ENCODE measurements at regions not wholly inside any gene's neighbourhood (a gene's known extent, or its start where the extent isn't known, plus 50 kb on each side); places are given as distances from the start of the nearest gene placed in this dataset.

- Mint-ChIP-seq H3K9me3 (no peaks in the 10 kb centered on the region), H3K4me3 (no peak overlapping the region), H3K27me3 (no peaks in the 10 kb centered on the region), H3K4me1 (ENCODE audit: low read depth) (peaks cover 28% of the 10 kb centered on the region), H3K27ac (no peak overlapping the region), H3K36me3 (ENCODE audit: low read depth) (no peaks in the 10 kb centered on the region)
- Histone ChIP-seq H3K27me3 (ENCODE audit: control insufficient read depth in 1 of 2, insufficient read depth in 2 of 2, low read length in 2 of 2) (no peaks in the 10 kb centered on the region), H3K4me1 (ENCODE audit: insufficient read depth, low read length) (peaks cover 19% of the 10 kb centered on the region), H3K27ac (ENCODE audit: low read depth in 1 of 2, low read length in 2 of 2) (no peak overlapping the region), H3K9me3 (ENCODE audit: control insufficient read depth in 1 of 2, insufficient read depth in 1 of 2, low read length in 2 of 2) (no peaks in the 10 kb centered on the region), H3K4me3 (ENCODE audit: low read length) (no peak overlapping the region), H3K36me3 (ENCODE audit: insufficient read depth, low read length) (no peaks in the 10 kb centered on the region)
- POLR2A ChIA-PET = interaction anchor here (2.6 to 4.8 kb wide), 3 partner anchors 173 to 339 kb away, joined by 28 to 61 read pairs (median 30); partner anchors contain the start of gene UBL3
- no peak for DNase-seq
- intact Hi-C loops (cut with DNase I, micrococcal nuclease) = loop anchor here (5.0 kb wide), 2 partner anchors 153 to 513 kb away; partner anchors contain the start of gene SLC7A1 (in 1 of the 2)
- TF ChIP-seq CTCF (IDR thresholded peaks at IDR 0.05) = no peak
- CTCF ChIA-PET = interaction anchor here (1.4 to 6.1 kb wide), 2 partner anchors 22 to 340 kb away, joined by 6 to 100 read pairs; no protein-coding TSS in a partner anchor
- no peak for ATAC-seq (ENCODE audit: poor library complexity)
Measured at GRCh38 chr13:30110301-30111070, 196.9 kb downstream of the KATNAL1 start.

GRCh38 chr13:30109471-30110135 is 197.7 kb downstream of the KATNAL1 start:
- Mint-ChIP-seq H3K4me3 (no peak overlapping the region), H3K36me3 (ENCODE audit: low read depth) (no peaks in the 10 kb centered on the region), H3K27me3 (no peaks in the 10 kb centered on the region), H3K9me3 (no peaks in the 10 kb centered on the region), H3K4me1 (ENCODE audit: low read depth) (peaks cover 23% of the 10 kb centered on the region), H3K27ac (no peak overlapping the region)
- TF ChIP-seq CTCF (IDR thresholded peaks at IDR 0.05) = no peak
- Histone ChIP-seq H3K4me1 (ENCODE audit: insufficient read depth, low read length) (peaks cover 15% of the 10 kb centered on the region), H3K9me3 (ENCODE audit: control insufficient read depth in 1 of 2, insufficient read depth in 1 of 2, low read length in 2 of 2) (no peaks in the 10 kb centered on the region), H3K27ac (ENCODE audit: low read depth in 1 of 2, low read length in 2 of 2) (no peak overlapping the region), H3K4me3 (ENCODE audit: low read length) (no peak overlapping the region), H3K36me3 (ENCODE audit: insufficient read depth, low read length) (no peaks in the 10 kb centered on the region), H3K27me3 (ENCODE audit: control insufficient read depth in 1 of 2, insufficient read depth in 2 of 2, low read length in 2 of 2) (no peaks in the 10 kb centered on the region)
- DNase-seq (no peak), ATAC-seq (ENCODE audit: poor library complexity) (no peak)
- intact Hi-C loops (cut with DNase I, micrococcal nuclease) = loop anchor here (5.0 kb wide), 2 partner anchors 152 to 512 kb away; partner anchors contain the start of gene SLC7A1 (in 1 of the 2)
- POLR2A ChIA-PET = interaction anchor here (0.8 kb wide), 1 partner anchor 350 kb away, joined by 4 read pairs; no protein-coding TSS in a partner anchor
- CTCF ChIA-PET = no interaction called here

GRCh38 chr13:30108913-30109237 is 198.5 kb downstream of the KATNAL1 start:
- intact Hi-C loops (cut with DNase I, micrococcal nuclease) = no loop called here
- Histone ChIP-seq H3K36me3 (ENCODE audit: insufficient read depth, low read length) (no peaks in the 10 kb centered on the region), H3K27me3 (ENCODE audit: control insufficient read depth in 1 of 2, insufficient read depth in 2 of 2, low read length in 2 of 2) (no peaks in the 10 kb centered on the region), H3K4me3 (ENCODE audit: low read length) (no peak overlapping the region), H3K9me3 (ENCODE audit: control insufficient read depth in 1 of 2, insufficient read depth in 1 of 2, low read length in 2 of 2) (no peaks in the 10 kb centered on the region), H3K4me1 (ENCODE audit: insufficient read depth, low read length) (peaks cover 8% of the 10 kb centered on the region), H3K27ac (ENCODE audit: low read depth in 1 of 2, low read length in 2 of 2) (no peak overlapping the region)
- CTCF ChIA-PET = no interaction called here
- Mint-ChIP-seq H3K27me3 (no peaks in the 10 kb centered on the region), H3K36me3 (ENCODE audit: low read depth) (no peaks in the 10 kb centered on the region), H3K4me3 (no peak overlapping the region), H3K4me1 (ENCODE audit: low read depth) (peaks cover 18% of the 10 kb centered on the region), H3K27ac (no peak overlapping the region), H3K9me3 (no peaks in the 10 kb centered on the region)
- DNase-seq (no peak), ATAC-seq (ENCODE audit: poor library complexity) (no peak)
- POLR2A ChIA-PET = interaction anchor here (0.8 kb wide), 1 partner anchor 350 kb away, joined by 4 read pairs; no protein-coding TSS in a partner anchor
- TF ChIP-seq CTCF (IDR thresholded peaks at IDR 0.05) = no peak
